ENCODE measurements at regions not wholly inside any gene's neighbourhood (a gene's known extent, or its start where the extent isn't known, plus 50 kb on each side); places are given as distances from the start of the nearest gene placed in this dataset.

- no peaks in the 10 kb centered on the region for H3K4me1 ChIP-seq (ENCODE audit: low read length)
- no peaks in the 10 kb centered on the region for H3K36me3 ChIP-seq (replicated peaks; ENCODE audit: low read depth, low read length)
- H2AFZ ChIP-seq (ENCODE audit: low read depth, low read length) = no peak overlapping the region
- no peaks in the 10 kb centered on the region for H4K20me1 ChIP-seq (ENCODE audit: insufficient read depth, low read length)
- TF ChIP-seq CTCF (IDR thresholded peaks at IDR 0.05; ENCODE audit: low read depth, low read length) (no peak), EZH2phosphoT487 (IDR thresholded peaks at IDR 0.05; ENCODE audit: low read depth) (no peak)
- H3K9me3 ChIP-seq (ENCODE audit: insufficient read depth, low read length) = no peaks in the 10 kb centered on the region
- no peaks in the 10 kb centered on the region for H3K27me3 ChIP-seq (ENCODE audit: low read depth, low read length)
- no peak overlapping the region for H3K9ac ChIP-seq (ENCODE audit: low read length)
- H3K4me2 ChIP-seq (ENCODE audit: low read length) = no peak overlapping the region
- no peaks in the 10 kb centered on the region for H3K79me2 ChIP-seq (ENCODE audit: low read length)
- no peak overlapping the region for H3K27ac ChIP-seq (ENCODE audit: low read length)
- no peak overlapping the region for H3K4me3 ChIP-seq (ENCODE audit: low read length)
Observed at GRCh38 chr9:86716326-86716922, 230.9 kb downstream of the GAS1 start.

- Histone ChIP-seq H4K20me1 (ENCODE audit: insufficient read depth, low read length) (no peaks in the 10 kb centered on the region), H3K27ac (ENCODE audit: low read length) (no peak overlapping the region), H3K9ac (ENCODE audit: low read length) (no peak overlapping the region), H3K79me2 (ENCODE audit: low read length) (no peaks in the 10 kb centered on the region), H2AFZ (ENCODE audit: low read depth, low read length) (no peak overlapping the region), H3K27me3 (ENCODE audit: low read depth, low read length) (no peaks in the 10 kb centered on the region), H3K4me3 (ENCODE audit: low read length) (no peak overlapping the region), H3K4me1 (ENCODE audit: low read length) (no peaks in the 10 kb centered on the region), H3K36me3 (replicated peaks; ENCODE audit: low read depth, low read length) (no peaks in the 10 kb centered on the region), H3K9me3 (ENCODE audit: insufficient read depth, low read length) (no peaks in the 10 kb centered on the region), H3K4me2 (ENCODE audit: low read length) (no peak overlapping the region)
- TF ChIP-seq CTCF (IDR thresholded peaks at IDR 0.05; ENCODE audit: low read depth, low read length) = no peak
- TF ChIP-seq EZH2phosphoT487 (IDR thresholded peaks at IDR 0.05; ENCODE audit: low read depth) = no peak
Observed at GRCh38 chr9:86714999-86715398, 232.3 kb downstream of the GAS1 start.

- no peak overlapping the region for H2AFZ ChIP-seq (ENCODE audit: low read depth, low read length)
- no peaks in the 10 kb centered on the region for H3K4me1 ChIP-seq (ENCODE audit: low read length)
- H3K27ac ChIP-seq (ENCODE audit: low read length) = no peak overlapping the region
- TF ChIP-seq CTCF (IDR thresholded peaks at IDR 0.05; ENCODE audit: low read depth, low read length) = no peak
- no peak for TF ChIP-seq EZH2phosphoT487 (IDR thresholded peaks at IDR 0.05; ENCODE audit: low read depth)
- no peaks in the 10 kb centered on the region for H4K20me1 ChIP-seq (ENCODE audit: insufficient read depth, low read length)
- H3K79me2 ChIP-seq (ENCODE audit: low read length) = no peaks in the 10 kb centered on the region
- H3K4me2 ChIP-seq (ENCODE audit: low read length) = no peak overlapping the region
- no peaks in the 10 kb centered on the region for H3K27me3 ChIP-seq (ENCODE audit: low read depth, low read length)
- no peaks in the 10 kb centered on the region for H3K36me3 ChIP-seq (replicated peaks; ENCODE audit: low read depth, low read length)
- H3K4me3 ChIP-seq (ENCODE audit: low read length) = no peak overlapping the region
- no peaks in the 10 kb centered on the region for H3K9me3 ChIP-seq (ENCODE audit: insufficient read depth, low read length)
- no peak overlapping the region for H3K9ac ChIP-seq (ENCODE audit: low read length)
Observed at GRCh38 chr9:86713970-86714369, 233.3 kb downstream of the GAS1 start.

- no peaks in the 10 kb centered on the region for H3K9me3 ChIP-seq (ENCODE audit: insufficient read depth, low read length)
- no peak overlapping the region for H2AFZ ChIP-seq (ENCODE audit: low read depth, low read length)
- no peaks in the 10 kb centered on the region for H3K79me2 ChIP-seq (ENCODE audit: low read length)
- H4K20me1 ChIP-seq (ENCODE audit: insufficient read depth, low read length) = no peaks in the 10 kb centered on the region
- H3K4me3 ChIP-seq (ENCODE audit: low read length) = no peak overlapping the region
- no peak overlapping the region for H3K4me2 ChIP-seq (ENCODE audit: low read length)
- no peak overlapping the region for H3K9ac ChIP-seq (ENCODE audit: low read length)
- no peaks in the 10 kb centered on the region for H3K36me3 ChIP-seq (replicated peaks; ENCODE audit: low read depth, low read length)
- TF ChIP-seq EZH2phosphoT487 (IDR thresholded peaks at IDR 0.05; ENCODE audit: low read depth) = no peak
- no peak for TF ChIP-seq CTCF (IDR thresholded peaks at IDR 0.05; ENCODE audit: low read depth, low read length)
- H3K27ac ChIP-seq (ENCODE audit: low read length) = no peak overlapping the region
- no peaks in the 10 kb centered on the region for H3K27me3 ChIP-seq (ENCODE audit: low read depth, low read length)
- H3K4me1 ChIP-seq (ENCODE audit: low read length) = no peaks in the 10 kb centered on the region
Observed at GRCh38 chr9:86713470-86713869, 233.8 kb downstream of the GAS1 start.
